ENCODE measurements at regions not wholly inside any gene's neighbourhood (a gene's known extent, or its start where the extent isn't known, plus 50 kb on each side); places are given as distances from the start of the nearest gene placed in this dataset.
"Not testable (repeated sequence)": the region's sequence is repeated elsewhere in the genome, so short reads cannot be mapped to it uniquely, and the experiment has no call there.

DNA sequence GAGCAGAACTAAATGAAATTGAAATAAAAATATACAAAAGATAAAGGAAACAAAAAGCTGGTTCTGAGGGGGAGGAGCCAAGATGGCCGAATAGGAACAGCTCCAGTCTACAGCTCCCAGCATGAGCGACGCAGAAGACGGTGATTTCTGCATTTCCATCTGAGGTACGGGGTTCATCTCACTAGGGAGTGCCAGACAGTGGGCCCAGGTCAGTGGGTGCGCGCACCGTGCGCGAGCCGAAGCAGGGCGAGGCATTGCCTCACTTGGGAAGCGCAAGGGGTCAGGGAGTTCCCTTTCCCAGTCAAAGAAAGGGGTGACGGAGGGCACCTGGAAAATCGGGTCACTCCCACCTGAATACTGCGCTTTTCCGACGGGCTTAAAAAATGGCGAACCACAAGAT is 324.2 kb downstream of the METTL4 start:
- not testable (repeated sequence) for TF ChIP-seq POLR2AphosphoS5 (IDR thresholded peaks at IDR 0.05; ENCODE audit: insufficient read depth in 1 of 2, low read depth in 1 of 2); POLR2A (IDR thresholded peaks at IDR 0.05)
- TF ChIP-seq, protein P1, sequence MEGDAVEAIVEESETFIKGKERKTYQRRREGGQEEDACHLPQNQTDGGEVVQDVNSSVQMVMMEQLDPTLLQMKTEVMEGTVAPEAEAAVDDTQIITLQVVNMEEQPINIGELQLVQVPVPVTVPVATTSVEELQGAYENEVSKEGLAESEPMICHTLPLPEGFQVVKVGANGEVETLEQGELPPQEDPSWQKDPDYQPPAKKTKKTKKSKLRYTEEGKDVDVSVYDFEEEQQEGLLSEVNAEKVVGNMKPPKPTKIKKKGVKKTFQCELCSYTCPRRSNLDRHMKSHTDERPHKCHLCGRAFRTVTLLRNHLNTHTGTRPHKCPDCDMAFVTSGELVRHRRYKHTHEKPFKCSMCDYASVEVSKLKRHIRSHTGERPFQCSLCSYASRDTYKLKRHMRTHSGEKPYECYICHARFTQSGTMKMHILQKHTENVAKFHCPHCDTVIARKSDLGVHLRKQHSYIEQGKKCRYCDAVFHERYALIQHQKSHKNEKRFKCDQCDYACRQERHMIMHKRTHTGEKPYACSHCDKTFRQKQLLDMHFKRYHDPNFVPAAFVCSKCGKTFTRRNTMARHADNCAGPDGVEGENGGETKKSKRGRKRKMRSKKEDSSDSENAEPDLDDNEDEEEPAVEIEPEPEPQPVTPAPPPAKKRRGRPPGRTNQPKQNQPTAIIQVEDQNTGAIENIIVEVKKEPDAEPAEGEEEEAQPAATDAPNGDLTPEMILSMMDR (IDR thresholded peaks at IDR 0.05) = not testable (repeated sequence)
